NCI-H460 (cell line): ENCODE measurements at regions not wholly inside any gene's neighbourhood (a gene's known extent, or its start where the extent isn't known, plus 50 kb on each side); places are given as distances from the start of the nearest gene placed in this dataset.

Experiments
- DNase-seq: peaks from one replicate; pipeline ENCODE4 v3.0.0-alpha.2; 2016; ENCODE audit warnings: low read depth; ENCODE audit errors: extremely low read depth

GRCh38 chr1:99152132-99152531, 112.2 kb upstream of the PLPPR4 start:
- no peak for DNase-seq

GRCh38 chr1:99163671-99164070, 100.6 kb upstream of the PLPPR4 start:
- DNase-seq = no peak

- DNase-seq = no peak
Measured at GRCh38 chr1:99170516-99170915, 93.8 kb upstream of the PLPPR4 start.

- no peak for DNase-seq
Measured at GRCh38 chr1:99171184-99171813, 93.0 kb upstream of the PLPPR4 start.

GRCh38 chr1:99173282-99173681, 91.0 kb upstream of the PLPPR4 start:
- DNase-seq = no peak

- no peak for DNase-seq
Measured at GRCh38 chr1:99173900-99174299, 90.4 kb upstream of the PLPPR4 start.

GRCh38 chr1:99176753-99177152, 87.5 kb upstream of the PLPPR4 start:
- DNase-seq = no peak

GRCh38 chr1:99177465-99177864, 86.8 kb upstream of the PLPPR4 start:
- no peak for DNase-seq

- DNase-seq = peak; percentile 68
Measured at GRCh38 chr1:99180343-99180808, 83.9 kb upstream of the PLPPR4 start.

GRCh38 chr1:99180915-99181314, 83.4 kb upstream of the PLPPR4 start:
- no peak for DNase-seq

GRCh38 chr1:99181892-99182291, 82.4 kb upstream of the PLPPR4 start:
- DNase-seq = no peak

GRCh38 chr1:99185196-99185595, 79.1 kb upstream of the PLPPR4 start:
- no peak for DNase-seq

GRCh38 chr1:99193431-99193830, 70.9 kb upstream of the PLPPR4 start:
- DNase-seq = no peak

GRCh38 chr1:99198393-99198792, 65.9 kb upstream of the PLPPR4 start:
- DNase-seq = no peak

- no peak for DNase-seq
Measured at GRCh38 chr1:99207216-99207615, 57.1 kb upstream of the PLPPR4 start.
